ENCODE measurements at regions not wholly inside any gene's neighbourhood (a gene's known extent, or its start where the extent isn't known, plus 50 kb on each side); places are given as distances from the start of the nearest gene placed in this dataset.

GRCh38 chr6:90819483-90819882 lies 232.6 kb upstream of the MAP3K7 start:
- TF ChIP-seq POLR2A (IDR thresholded peaks at IDR 0.05) (no peak), POLR2AphosphoS5 (IDR thresholded peaks at IDR 0.05) (no peak)
- TF ChIP-seq, protein P1, sequence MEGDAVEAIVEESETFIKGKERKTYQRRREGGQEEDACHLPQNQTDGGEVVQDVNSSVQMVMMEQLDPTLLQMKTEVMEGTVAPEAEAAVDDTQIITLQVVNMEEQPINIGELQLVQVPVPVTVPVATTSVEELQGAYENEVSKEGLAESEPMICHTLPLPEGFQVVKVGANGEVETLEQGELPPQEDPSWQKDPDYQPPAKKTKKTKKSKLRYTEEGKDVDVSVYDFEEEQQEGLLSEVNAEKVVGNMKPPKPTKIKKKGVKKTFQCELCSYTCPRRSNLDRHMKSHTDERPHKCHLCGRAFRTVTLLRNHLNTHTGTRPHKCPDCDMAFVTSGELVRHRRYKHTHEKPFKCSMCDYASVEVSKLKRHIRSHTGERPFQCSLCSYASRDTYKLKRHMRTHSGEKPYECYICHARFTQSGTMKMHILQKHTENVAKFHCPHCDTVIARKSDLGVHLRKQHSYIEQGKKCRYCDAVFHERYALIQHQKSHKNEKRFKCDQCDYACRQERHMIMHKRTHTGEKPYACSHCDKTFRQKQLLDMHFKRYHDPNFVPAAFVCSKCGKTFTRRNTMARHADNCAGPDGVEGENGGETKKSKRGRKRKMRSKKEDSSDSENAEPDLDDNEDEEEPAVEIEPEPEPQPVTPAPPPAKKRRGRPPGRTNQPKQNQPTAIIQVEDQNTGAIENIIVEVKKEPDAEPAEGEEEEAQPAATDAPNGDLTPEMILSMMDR (IDR thresholded peaks at IDR 0.05) = no peak
- H3K36me3 ChIP-seq = no peaks in the 10 kb centered on the region
- no peaks in the 10 kb centered on the region for H3K4me1 ChIP-seq
- intact Hi-C loops (cut with DNase I; ENCODE audit: low total_unique reads) = no loop called here
- H3K4me3 ChIP-seq = no peak overlapping the region
- H3K27me3 ChIP-seq = no peaks in the 10 kb centered on the region
- peaks cover 0 to 3% of the 10 kb centered on the region in 2 donors for H3K9me3 ChIP-seq
- no peak overlapping the region for H3K27ac ChIP-seq
- no peak for DNase-seq (ENCODE audit: low spot score in 2 of 2)

DNA sequence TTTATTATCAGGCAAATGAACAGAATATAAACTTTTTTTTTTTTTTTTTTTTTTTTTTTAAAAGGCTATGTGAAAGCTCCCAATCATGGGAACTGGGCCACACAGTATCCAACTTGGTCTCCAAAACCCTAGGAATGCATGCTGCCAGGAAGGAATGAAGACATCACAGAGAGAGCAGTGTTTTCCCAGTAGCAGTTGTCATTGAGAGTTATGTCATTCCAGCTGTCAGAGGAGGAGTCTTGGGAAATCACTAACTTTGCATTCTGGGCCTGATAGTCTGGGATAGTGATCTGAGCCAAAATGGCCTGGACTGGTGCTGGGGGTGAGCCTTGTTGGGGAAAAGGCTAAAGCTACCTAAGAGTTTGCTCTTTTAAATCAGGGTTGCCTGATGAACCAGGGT lies 231.3 kb upstream of the MAP3K7 start:
- TF ChIP-seq POLR2A (IDR thresholded peaks at IDR 0.05) (no peak), POLR2AphosphoS5 (IDR thresholded peaks at IDR 0.05) (no peak)
- TF ChIP-seq, protein P1 (IDR thresholded peaks at IDR 0.05) = no peak
- Histone ChIP-seq H3K36me3 (no peaks in the 10 kb centered on the region), H3K27ac (no peak overlapping the region), H3K9me3 (peaks cover 0 to 11% of the 10 kb centered on the region in 2 donors), H3K4me1 (no peaks in the 10 kb centered on the region), H3K27me3 (no peaks in the 10 kb centered on the region), H3K4me3 (no peak overlapping the region)
- DNase-seq (ENCODE audit: low spot score in 2 of 2) = no peak
- intact Hi-C loops (cut with DNase I; ENCODE audit: low total_unique reads) = no loop called here

GRCh38 chr6:90816764-90817163 lies 229.9 kb upstream of the MAP3K7 start:
- no peak for TF ChIP-seq POLR2AphosphoS5 (IDR thresholded peaks at IDR 0.05)
- no peak for TF ChIP-seq POLR2A (IDR thresholded peaks at IDR 0.05)
- TF ChIP-seq, protein P1 (IDR thresholded peaks at IDR 0.05) = no peak
- H3K9me3 ChIP-seq = peaks cover 0 to 11% of the 10 kb centered on the region in 2 donors
- no peak overlapping the region for H3K4me3 ChIP-seq
- no peaks in the 10 kb centered on the region for H3K36me3 ChIP-seq
- no peaks in the 10 kb centered on the region for H3K4me1 ChIP-seq
- no peak overlapping the region for H3K27ac ChIP-seq
- intact Hi-C loops (cut with DNase I; ENCODE audit: low total_unique reads) = no loop called here
- DNase-seq (ENCODE audit: low spot score in 2 of 2) = no peak
- H3K27me3 ChIP-seq = no peaks in the 10 kb centered on the region

- no peak for DNase-seq (ENCODE audit: low spot score in 2 of 2)
- no peaks in the 10 kb centered on the region for H3K4me1 ChIP-seq
- peaks cover 0 to 11% of the 10 kb centered on the region in 2 donors for H3K9me3 ChIP-seq
- no peak overlapping the region for H3K4me3 ChIP-seq
- TF ChIP-seq POLR2AphosphoS5 (IDR thresholded peaks at IDR 0.05) = no peak
- TF ChIP-seq, protein P1 (IDR thresholded peaks at IDR 0.05) = no peak
- no peak for TF ChIP-seq POLR2A (IDR thresholded peaks at IDR 0.05)
- H3K36me3 ChIP-seq = no peaks in the 10 kb centered on the region
- no peak overlapping the region for H3K27ac ChIP-seq
- intact Hi-C loops (cut with DNase I; ENCODE audit: low total_unique reads) = no loop called here
- no peaks in the 10 kb centered on the region for H3K27me3 ChIP-seq
Observed at GRCh38 chr6:90811596-90812226, 224.8 kb upstream of the MAP3K7 start.

DNA sequence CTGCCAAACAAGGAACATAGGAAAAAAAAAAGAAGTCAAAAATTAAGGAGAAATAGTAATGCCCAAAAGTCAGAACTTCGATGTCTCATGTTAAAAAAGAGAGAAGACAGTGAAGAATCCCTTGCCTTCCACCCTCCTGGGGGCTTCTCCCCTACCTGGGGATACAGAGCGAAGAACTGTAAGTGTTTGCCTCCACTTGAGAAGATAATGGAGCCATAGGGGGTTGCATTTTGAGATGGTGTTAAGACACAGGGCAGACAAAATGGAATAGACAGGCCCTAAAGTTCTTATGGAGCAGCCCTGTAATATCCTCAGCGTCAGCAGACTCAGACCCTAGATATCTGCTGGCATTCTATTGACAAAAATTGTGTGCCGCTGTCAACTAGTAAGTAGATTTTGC lies 222.2 kb upstream of the MAP3K7 start:
- intact Hi-C loops (cut with DNase I; ENCODE audit: low total_unique reads) = no loop called here
- no peak for DNase-seq (ENCODE audit: low spot score in 2 of 2)
- H3K36me3 ChIP-seq = no peaks in the 10 kb centered on the region
- H3K9me3 ChIP-seq = peaks cover 0 to 4% of the 10 kb centered on the region in 2 donors
- no peaks in the 10 kb centered on the region for H3K4me1 ChIP-seq
- no peak overlapping the region for H3K4me3 ChIP-seq
- no peaks in the 10 kb centered on the region for H3K27me3 ChIP-seq
- TF ChIP-seq POLR2AphosphoS5 (IDR thresholded peaks at IDR 0.05) (no peak), POLR2A (IDR thresholded peaks at IDR 0.05) (no peak)
- TF ChIP-seq, protein P1 (IDR thresholded peaks at IDR 0.05) = no peak
- no peak overlapping the region for H3K27ac ChIP-seq

All from breast epithelium (tissue), 4 donors.